ENCODE measurements at regions not wholly inside any gene's neighbourhood (a gene's known extent, or its start where the extent isn't known, plus 50 kb on each side); places are given as distances from the start of the nearest gene placed in this dataset.
"Not testable (repeated sequence)": the region's sequence is repeated elsewhere in the genome, so short reads cannot be mapped to it uniquely, and the experiment has no call there.

DNA sequence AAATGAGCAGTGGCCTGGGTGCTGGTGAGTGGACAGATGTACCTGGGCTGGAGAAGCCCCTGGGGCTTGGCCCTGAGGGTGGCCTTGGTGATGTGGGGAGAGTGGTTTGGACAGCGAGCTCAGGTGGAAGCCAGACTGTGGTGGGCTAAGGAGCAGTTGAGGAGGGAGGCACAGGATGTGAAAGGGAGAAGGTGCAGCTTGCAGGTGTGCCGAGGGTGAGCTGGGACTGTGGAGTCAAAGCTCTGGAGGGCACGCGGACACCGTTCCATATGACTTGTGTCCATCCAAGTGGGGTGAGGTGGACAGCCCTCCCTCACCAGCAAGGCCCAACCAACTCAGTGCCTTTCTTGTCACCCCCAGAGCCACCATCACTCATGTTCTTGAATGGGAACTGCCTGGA, 170.8 kb upstream of the ZNF267 start:
- no peak for DNase-seq (ENCODE audit: low spot score)

DNA sequence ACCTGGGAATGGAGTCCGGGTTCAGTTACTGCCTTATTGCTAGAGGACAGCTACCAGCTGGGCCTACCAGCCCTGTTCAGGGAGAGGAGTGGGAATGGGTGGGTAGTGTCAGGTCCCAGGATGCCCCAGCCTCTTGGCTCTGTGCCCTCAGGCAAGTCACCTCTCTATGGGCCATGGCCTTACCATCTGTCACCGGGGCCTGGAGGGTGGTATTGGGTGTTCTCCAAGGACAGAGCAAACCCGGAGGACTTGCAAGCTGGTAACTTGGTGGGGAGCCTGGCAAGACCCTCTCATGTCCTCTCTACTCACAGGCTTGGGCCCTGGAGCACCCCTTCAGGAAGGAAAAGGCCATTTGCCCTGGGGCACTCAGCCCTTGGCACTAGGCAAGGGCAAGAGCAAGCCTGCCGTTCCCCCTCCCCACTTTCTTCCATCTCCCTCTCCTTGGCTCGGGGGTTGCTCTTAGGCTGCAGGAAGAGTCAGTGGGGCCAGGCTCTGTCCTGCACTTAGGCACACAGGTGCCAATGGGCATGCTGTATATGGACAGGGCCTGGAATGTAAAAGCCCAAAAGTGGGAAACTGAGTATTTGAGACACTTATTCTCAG, 170.0 kb upstream of the ZNF267 start:
- DNase-seq (ENCODE audit: low spot score) = no peak

DNA sequence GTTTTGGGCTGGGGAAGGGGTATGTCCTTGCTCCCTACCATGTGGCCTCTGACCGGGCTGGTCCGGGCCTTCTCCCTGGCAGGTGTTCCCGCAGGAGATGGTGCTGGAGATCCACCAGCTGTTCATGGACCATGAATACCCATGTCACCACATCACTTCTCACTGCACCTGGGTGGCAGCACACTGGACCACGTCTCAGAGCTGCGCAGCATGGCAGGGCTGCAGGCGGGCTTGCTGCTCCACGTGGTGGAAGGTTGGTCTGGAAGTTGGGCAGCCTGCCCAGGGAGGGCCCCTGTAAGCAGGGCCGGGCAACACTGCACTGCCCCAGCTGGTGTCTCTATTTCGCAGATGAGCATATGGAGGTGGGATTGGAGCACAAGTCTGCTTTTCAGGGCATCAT, 169.5 kb upstream of the ZNF267 start:
- no peak for DNase-seq (ENCODE audit: low spot score)

DNA sequence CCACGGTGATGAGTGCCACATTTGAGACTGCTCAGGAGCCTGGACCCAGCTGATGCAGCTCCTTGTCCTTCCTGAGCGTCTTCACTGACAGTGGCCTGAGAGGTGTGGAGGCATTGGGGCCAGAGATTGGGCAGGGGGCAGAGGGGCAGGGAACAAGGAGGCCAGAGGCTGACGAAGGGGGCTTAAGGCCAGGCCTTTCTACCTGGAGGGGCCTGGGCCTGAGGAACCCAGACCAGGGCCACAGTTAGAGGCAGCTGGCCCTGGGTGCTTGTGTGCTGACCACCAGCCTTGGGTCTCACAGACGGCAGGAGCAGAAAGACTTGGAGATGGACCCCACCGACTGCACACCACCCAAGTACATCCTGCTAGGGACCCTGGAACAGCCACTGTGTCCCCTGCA, 168.2 kb upstream of the ZNF267 start:
- DNase-seq (ENCODE audit: low spot score) = no peak

DNA sequence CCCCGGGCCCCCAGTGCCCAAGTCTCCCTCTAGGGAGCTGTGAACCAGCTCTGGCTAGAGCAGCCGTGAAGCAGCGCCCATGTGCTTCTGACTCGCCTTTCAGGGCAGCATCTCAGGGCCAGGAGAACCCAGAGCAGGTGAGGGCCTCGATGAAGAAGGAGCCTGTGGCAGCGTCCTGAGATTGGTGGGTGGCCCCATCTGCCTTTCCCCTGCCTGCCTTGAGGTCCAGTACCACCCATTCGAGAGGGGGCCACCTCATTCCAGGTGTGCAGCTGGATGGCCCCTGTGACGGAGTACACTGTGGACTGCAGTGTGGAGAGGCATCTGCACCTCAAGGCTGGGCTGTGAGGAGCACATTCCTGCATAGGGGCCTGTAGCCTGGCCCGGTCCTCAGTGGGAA, 167.3 kb upstream of the ZNF267 start:
- no peak for DNase-seq (ENCODE audit: low spot score)

DNA sequence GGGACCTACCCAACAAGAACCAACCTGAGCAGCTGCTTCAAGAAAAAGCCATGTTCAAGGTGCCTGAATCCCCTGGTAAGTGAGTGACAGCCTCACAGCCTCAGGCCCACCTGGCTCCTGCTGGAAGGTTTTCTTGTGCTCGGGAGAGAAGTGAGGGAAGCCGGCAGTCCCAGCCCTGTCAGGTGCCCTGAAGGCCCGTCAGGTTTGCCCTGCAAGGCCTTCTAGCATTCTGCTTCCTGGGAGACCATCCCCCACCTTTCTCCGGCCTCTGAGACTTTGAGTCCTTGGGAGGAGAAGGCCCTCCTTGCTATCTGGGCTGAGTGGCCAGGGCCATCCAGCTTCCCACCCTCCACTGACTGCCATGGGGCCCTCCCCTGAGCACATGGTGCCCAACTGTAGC, 166.7 kb upstream of the ZNF267 start:
- DNase-seq (ENCODE audit: low spot score) = no peak

DNA sequence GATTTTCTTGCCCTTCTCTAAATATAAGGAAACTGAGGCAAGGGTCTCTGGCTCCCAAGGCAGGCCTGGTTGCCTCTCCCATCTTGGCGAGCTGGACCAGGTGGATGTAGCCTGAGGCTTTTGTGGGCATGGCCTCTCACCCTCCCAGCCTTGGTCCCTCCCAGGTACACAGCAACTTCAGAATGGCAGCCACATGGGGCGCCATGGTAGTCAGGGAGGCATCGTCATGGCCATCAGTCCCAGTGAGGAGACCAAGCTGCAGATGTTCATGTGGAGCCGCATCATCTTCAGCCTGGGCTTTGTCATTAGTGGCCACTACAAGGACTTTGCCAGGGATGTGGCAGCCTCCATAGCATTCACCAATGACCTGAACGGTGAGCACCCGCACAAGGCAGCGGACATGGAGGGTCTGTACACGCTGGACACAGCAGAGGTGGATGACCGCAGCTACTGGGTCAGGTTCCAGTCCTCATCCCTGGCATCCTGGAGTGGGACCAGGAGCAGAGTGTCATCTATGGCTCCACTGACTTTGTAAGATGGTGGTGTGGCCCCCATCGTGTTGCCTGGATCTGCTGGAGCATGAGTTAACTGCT, 165.8 kb upstream of the ZNF267 start:
- DNase-seq (ENCODE audit: low spot score) = no peak

DNA sequence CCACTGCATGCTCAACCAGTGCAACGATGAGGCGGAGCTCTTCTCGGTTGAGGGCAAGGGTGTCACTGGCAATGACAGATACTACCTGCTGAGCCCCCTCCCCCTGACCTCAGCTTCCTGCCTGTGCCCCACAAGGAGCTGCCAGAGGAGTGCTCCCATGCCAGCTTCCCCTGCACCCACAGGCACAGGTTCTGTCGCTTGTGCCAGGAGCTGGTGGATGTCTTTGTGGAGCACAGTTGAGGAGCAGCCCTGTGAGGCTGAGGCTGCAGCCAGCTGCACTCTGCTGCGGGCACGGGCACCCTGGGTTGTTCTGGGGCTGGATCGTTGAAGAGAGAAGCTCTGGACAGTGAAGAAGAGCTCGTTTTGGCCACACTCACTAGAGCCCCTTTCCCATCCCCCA, 165.3 kb upstream of the ZNF267 start:
- no peak for DNase-seq (ENCODE audit: low spot score)

DNA sequence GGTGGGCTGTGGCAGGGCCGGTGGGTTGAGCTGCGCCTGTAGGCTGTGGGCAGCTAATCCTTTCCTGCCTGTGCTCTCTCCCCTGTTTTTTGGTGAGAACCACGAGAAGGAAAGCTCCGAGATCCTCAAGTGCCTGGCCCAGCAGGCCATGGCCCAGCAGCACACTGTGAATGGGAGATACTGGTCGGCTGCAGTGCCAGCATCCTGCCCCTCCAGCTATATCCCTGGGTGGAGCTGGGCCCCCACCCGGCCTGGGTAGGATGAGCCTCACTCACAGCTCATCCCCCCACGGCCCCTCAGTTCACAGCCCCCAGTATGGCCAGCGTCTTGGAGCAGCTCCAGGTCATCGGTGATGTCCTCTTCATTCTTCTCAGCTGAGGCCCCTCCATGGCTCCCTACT, 164.4 kb upstream of the ZNF267 start:
- DNase-seq (ENCODE audit: low spot score) = no peak

DNA sequence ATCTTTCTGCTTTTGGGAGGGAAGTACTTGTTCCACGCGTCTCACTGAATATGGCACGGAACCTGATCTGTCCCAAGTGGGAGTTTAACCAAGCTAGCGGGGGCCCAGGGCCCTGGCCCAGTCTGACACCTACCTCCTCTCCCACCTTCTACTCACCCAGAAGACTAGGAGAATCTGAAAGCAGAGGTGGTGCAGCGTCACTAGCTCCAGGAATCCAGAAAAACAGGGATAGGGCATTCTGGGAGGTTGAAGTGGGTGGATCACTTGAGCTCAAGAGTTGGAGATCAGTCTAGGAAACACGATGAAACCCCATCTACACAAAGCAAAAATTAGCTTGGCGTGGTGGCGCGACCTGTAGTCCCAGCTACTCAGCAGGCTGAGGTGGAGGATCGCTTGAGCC, 163.5 kb upstream of the ZNF267 start:
- DNase-seq (ENCODE audit: low spot score) = no peak

DNA sequence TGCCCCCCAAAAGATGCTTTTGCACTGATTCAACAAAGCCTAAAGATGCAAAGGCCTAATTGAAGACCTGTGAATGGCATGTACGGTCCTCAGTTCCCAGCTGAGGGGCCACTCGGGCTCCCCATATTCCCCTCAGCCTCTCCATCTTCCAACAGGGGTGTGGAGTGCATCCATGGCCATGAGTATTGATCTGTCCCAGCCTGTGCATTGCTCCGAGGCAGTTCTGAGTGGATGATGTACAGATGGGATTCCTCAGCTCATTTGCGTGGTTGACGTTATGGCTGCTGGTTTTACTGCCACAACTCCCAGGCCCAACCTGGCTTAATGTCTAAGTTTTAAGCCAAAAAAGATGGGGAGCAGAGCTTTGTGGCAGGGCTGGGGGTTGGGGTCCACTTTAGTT, 162.7 kb upstream of the ZNF267 start:
- no peak for DNase-seq (ENCODE audit: low spot score)

DNA sequence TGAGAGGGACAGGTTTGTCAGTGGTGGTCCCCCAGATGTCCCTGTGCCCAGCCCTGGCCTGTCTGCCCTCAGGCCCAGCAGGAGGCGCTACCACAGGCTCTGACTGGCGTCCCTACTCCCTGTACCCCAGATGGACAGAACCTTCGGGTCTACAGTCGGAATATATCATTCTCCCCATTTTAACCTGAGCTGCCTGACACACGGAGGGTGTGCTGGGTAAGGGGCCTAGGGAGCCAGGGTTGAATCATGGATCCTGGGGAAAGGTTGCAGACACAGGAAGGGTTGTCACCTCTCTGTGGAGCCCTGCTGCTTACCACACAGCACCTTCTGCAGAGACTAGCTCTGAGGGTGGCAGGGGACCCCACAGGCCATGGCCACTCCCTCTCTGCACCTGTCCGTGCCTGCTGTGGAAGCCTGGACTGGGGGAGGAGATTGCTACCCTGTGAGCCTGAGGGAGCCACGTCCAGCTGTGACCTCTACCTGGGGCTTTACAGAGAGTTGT, 162.2 kb upstream of the ZNF267 start:
- no peak for DNase-seq (ENCODE audit: low spot score)

DNA sequence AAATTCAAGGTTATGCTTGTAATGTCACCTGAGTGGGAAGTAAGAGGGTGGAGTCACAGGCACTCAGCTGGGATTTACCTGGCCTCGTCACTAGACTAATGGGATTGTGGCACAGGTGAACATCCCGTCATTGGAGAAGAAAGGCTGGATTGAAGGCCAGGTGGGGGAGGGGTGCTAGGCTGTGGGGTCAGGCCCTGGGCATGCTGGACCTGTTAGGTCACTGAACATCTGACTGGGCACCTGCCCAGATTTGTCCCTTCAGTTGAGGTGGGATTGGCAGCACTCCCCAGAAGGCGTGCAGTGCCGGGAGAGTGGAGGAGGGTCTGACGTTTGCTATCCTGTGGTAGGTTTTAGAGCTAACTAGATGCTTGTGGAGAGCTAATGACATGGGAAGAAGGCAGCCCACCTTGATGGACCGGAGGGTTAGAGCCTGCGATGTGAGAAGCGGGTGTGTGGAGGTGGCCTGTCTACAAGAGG, 161.5 kb upstream of the ZNF267 start:
- no peak for DNase-seq (ENCODE audit: low spot score)

DNA sequence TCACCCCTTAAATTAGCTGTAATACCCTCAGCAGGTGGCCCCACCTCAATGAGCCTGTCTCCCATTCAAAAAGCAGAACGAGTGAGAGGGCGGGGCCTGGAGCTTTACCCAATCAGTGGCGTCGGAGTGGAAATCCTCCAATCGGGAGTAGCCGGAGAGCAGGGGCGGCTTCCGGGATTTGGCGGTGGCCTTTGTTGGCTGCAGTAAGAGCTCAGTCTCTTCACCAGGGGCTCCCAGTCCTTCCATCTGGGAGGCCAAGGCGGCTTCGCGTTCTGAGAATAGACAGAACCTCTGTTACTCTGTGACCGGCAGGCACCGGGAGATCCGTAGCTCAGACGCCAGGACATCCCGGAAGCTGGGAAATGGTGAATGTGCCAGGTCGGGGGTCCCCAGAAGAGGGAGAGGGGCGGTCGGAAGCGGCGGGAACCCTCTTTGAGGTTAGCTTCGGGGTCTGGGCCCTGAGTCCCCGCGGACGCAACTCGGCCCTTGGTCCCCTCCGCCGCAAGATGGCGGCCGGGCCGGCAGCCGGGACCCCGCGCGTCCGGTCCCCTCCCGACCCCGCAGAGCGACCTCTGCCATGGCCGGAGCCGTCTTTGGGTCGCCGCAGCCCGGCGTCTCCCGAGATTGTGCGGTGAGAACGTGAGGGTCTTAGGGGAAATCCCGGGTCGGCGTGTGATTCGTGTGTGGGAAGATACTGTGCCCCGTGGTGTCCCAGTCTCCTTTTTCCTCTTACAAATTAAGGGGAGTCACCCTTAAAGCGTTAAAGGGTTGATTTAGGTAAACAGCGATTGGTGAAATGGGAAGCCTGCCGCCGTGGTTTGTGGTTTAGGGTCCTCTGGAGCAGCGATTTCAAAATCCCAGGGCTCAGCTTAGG, 160.3 kb upstream of the ZNF267 start:
- peak; percentile 92 for DNase-seq (ENCODE audit: low spot score)

DNA sequence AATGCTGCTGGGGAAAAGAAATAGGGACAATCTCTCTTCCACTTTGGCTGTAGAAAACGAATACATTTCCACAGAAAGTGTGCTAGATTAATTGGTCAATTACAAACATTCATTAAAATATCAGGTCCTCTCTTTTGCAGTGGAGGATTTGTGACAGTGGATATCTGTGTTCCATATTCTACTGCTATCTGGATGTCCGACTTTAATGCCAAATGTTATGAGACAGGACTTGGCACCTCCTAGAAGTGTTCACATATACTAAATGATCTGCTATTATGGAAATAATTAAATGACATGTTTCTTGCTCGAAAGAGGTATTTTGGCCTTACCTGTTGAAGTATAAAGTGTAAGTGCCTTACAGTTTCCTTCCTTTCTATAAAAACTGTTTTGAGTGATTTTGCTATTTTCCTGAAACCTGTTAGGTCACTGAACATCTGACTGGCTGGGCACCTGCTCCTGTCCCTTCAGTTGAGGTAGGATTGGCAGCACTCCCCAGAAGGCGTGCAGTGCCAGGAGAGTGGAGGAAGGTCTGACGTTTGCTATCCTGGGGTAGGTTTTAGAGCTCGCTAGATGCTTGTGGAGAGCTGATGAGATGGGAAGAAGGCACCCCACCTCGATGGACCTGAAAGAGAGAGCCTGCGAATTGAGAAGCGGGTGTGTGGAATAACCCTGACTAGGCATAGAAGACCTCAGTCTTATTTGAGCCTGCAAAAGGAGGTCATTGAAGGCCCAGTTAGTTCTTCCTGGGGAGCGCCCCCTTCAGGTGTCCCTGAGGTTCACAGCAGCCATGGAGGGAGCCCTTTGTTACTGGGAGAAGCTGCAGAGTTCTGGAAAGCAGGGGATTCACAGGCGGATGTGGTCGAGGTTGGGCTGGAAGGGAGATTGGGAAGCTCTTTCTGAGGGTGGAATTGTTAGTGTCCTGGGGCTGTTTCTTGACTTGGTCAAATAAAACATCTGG, 159.4 kb upstream of the ZNF267 start:
- no peak for DNase-seq (ENCODE audit: low spot score)

DNA sequence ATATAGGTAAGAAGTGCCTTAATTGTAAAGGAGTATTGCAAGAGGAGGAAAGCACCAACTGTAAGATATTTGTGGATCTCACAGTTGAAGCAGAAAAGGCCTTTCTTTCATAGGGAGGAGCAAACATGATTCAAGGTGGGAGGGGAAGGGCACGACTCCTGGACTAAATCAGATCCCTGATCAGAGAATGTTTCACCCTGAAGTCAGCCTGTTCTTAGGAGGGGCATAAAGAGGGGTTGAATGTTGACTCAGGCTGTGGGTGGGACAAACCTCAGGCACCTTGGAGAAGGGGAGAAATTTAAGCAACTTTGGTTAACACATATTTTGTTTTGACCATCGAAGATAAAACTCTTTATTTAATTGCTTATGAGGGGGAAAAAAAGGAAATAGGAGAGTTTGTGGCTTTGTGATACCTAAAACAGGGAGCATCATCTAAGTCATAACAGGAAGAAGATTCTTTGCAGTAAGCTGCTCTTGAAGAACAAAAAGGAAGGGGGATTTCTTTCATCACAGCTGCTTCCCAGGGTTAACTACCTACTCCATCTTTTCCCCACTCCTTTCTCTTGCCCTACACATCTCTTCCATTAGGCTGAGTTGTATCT, 158.6 kb upstream of the ZNF267 start:
- DNase-seq (ENCODE audit: low spot score) = peak; percentile 17

DNA sequence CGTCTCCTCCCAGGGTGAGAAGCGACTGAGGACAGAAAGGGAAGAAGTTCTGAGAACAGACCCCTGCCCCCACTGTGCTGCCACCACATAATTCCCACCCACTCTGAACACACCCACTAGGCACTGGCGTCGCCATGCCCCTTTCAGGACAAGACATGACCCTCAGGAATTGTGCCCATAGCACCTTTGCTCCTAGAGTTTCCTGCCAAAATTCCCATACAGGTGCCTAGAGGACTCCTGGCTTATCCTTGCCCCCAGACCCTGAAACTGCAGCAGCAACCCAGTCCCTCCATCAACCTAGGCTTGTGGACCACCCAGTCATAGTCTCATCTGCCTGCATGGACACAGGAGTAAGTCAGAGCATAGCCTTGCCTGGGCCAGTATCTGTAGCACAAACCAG, 157.7 kb upstream of the ZNF267 start:
- DNase-seq (ENCODE audit: low spot score) = no peak

DNA sequence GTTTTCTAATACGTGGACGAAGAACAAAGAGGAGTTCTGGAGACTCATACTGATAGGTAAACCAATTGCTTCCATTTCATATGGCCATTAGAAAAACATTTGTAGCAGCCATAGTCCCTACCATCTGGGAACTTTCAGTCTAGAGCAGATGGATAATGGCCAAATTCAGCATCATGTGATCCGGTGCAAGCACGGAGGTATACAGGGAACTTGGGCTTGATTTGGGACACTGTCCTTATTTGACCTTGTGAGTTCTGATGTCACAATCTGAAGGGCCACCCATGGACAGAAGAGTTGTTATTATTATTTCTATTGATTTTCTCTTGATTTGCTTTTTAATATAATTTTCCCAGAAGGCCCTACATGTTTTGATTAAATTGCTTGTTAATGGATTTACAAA, 154.6 kb upstream of the ZNF267 start:
- DNase-seq (ENCODE audit: low spot score) = no peak

DNA sequence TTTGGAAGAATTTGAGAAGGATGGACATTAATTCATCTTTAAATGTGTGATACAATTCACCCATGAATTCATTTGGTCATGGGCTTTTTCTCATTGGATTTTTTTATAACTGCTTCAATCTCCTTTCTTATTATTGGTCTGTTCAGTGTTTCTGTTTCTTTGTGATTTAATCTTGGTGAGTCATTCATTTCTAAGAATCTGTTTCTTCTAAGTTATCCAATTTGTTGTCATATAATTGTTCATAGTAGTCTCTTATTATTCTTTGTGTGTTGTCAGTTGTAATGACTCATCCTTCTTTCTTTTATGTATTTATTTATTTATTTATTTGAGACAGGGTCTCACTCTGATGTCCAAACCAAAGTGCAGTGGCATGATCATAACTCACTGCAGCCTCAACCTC, 146.1 kb upstream of the ZNF267 start:
- no peak for DNase-seq (ENCODE audit: low spot score)

DNA sequence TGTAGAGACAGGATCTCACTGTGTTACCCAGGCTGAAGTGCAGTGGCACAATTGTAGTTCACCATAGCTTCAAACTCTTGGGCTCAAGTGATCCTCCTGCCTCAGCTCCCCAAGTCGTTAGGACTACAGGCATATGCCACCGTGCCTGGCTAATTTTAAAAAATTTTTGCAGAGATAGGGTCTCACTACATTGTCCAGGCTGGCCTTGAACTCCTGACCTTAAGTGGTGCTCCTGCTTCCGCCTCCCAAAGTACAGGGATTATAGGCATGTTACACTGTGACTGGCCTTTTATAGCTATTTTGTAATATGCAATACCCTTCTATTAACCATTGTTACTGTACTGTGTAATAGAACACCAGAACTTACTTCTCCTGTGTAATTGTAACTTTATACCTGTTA, 139.3 kb upstream of the ZNF267 start:
- no peak for DNase-seq (ENCODE audit: low spot score)

DNA sequence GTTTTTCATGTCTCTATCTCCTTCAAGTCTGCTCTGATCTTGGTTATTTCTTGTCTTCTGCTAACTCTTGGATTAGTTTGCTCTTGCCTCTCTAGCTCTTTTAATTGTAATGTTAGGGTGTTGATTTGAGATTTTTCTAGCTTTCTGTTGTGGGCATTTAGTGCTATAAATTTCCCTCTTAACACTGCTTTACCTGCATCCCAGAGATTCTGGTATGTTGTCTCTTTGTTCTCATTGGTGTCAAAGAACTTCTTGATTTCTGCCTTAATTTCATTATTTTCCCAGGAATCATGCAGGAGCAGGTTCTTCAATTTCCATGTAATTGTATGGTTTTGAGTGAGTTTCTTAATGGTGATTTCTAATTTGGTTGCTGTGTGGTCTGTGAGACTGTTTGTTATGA, 128.5 kb upstream of the ZNF267 start:
- DNase-seq (ENCODE audit: low spot score) = not testable (repeated sequence)

DNA sequence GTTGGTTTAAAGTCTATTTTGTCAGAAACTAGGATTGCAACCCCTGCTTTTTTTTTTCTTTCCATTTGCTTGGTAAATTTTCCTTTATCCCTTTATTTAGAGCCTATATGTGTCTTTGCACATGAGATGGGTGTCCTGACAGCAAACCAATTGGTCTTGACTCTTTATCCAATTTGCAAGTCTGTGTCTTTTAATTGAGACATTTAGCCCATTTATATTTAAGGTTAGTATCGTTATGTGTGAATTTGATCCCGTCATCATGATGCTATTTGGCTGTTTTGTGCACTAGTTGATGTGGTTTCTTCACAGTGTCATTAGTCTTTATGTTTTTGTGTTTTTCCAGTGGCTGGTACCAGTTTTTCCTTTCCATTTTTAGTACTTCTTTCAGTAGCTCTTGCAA, 127.7 kb upstream of the ZNF267 start:
- no peak for DNase-seq (ENCODE audit: low spot score)

Data from CD4-positive, alpha-beta T cell treated with Interleukin-15 for 4 hours (primary cell).